NCI-H82 treated with DMSO at 0.1 percent for 48 hours (cell line): ENCODE measurements at regions not wholly inside any gene's neighbourhood (a gene's known extent, or its start where the extent isn't known, plus 50 kb on each side); places are given as distances from the start of the nearest gene placed in this dataset.

Experiments
- DNase-seq: peaks from one replicate; lab custom pipeline; 2025; ENCODE audit not compliant: unreplicated experiment; lab: John Stamatoyannopoulos, UW

DNA sequence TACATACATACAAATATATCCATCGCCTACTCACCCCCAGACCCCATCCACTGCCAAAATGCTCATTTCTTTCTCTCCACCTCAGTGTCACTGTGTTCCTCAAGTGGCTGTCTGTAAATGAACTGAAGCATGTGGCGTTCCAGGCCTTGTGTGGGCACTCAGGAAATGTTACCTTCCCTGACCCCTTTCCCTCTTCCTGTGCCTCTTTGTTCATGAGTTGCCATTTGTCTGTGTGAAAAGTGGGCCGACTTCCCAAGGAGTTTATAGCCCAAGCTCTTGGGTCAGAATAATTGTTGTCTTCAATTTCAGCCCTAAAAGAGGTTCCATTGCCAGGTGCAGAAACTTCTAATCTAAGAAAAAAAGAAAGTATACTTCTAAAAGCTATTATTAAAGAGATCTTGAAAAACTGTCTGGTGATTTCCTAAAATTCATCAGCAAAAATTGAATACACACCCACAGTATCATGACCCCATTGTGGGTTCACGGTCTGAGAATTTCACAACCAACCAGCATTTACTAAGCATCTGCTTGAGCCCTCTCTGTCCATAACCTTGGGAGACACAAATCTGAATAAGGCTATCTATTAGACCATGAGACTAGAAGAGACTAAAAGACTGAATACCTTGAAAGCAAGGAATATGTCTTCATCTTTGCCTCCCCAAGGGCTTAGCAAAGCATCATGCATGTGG lies 201.4 kb upstream of the EEA1 start:
- DNase-seq, result no peak

GRCh38 chr12:93133361-93133760 lies 204.3 kb upstream of the EEA1 start:
- no peak for DNase-seq

DNA sequence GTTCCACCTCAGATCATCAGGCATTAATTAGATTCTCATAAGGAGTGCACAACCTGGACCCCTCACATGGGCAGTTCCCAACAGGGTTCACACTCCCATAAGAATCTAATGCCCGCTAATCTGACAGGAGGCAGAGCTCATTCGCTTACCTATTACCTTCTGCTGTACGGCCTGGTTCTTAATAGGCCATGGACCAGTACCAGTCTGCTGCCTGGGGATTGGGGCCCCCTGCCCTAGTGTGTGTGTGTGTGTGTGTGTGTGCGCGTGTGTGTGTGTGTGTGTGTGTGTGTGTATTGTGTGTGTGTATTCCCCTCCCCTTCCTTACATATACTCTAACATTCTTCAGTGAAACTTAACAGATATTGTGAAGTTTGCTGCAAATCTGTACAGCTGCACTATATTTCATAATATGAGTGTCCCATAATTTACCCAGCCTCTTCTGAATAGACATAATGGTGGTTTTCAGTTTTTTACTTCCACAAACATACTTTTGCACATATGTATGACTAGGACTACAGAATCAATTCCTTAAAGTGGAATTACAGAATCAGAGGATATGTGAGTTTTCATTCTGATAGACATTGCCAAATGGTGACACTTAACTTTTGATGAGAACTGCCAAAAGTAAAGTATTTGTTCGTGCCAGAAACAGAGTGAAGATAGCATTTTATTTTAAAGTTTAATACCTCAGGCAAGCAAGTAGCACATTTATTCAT lies 205.2 kb upstream of the EEA1 start:
- DNase-seq, result no peak

DNA sequence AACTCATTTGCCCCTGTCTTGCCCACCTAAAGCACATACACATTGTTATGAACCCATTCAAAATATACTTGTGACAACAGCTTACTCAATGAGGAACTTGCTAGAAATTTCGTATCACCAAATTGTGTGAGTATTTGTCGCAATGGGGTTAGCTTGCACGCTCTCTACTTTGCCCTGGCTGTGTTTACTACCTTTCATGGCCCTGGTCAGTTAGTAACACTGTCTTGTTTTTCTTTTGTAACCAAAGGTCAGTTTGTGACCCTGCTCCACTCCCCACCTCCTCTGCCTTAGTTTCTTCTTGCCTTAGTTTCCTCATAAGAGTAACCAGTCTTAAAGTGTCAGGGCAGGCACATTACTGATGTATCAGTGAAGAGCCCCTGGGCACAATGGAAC lies 205.8 kb upstream of the EEA1 start:
- no peak for DNase-seq

DNA sequence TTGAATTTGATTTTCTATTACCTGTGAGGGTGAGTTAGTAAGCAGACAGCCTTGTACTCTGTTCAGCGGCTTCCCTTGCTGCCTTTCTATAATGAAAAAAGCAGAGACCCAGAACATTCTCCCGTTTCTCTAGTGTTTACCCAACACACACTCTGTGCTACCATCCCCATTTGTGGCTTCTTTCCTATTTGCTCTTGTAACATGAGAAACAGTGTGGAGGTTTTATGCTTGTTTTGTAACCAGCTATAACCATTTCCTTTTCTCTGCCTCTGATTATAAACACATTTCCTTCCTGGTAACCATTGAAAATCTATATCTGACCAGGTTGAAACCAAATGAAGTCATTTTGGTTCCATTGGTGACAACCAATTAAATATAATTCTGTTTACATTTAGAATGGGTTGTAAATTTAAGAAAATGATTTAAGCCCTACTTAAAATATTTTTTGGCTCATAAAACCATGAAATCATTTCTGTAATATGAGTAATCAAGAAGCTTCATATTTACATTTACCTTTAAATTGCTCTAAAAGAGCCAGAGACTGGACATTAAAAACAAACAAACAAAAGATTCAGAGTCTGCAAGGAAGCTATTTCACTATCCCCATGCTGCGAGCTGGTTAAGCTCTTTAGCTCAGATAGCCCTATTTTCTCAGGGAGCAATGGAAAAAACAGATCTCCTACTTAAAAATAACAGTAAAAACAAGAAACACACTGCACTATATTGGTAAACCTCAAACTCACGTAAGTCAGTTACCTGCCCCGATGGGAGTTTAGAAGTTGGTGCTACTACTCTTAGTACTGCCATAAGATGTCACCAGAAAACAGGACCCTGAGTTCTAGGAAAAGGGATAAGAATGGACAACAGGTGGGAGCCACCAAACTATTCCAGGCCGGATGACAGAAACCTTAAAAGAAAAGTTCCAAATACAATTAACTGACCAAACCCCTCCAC lies 206.5 kb upstream of the EEA1 start:
- DNase-seq, result no peak

DNA sequence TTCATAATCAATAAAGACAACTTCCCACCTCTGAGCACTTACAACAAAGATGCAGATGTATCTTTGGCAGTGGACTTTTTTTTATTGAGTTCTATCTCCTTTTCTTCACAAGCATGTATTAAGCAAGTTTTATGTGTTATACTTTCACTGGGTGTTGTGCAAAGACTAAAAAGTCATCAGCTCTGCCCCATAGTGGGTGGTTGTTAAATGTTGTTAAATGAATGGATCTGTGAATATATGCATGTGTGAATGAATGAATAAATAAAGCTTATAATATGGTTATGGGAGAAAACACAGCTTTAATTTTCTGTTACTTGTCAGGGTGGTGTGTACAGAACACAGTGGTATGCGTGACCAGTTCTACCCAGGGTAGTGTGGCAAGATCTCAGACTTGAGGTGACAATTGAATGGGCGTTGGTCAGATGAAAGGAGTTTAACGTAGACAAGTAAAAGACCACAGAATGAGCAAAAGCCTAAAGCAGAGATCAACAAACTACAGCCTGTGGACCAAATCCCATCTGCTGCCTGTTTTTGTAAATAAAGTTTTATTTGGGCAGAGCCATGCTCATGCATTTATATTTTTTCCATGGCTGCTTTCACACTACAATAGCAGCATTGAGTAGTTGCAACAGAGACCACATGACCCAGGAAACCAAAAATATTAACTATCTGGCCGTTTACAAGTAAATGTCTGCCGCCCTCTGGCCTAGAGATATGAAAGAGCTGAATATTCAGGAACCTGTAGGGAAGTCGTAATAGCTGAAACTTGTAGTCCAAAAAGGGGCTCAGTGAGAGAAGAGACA lies 207.4 kb upstream of the EEA1 start:
- no peak for DNase-seq

DNA sequence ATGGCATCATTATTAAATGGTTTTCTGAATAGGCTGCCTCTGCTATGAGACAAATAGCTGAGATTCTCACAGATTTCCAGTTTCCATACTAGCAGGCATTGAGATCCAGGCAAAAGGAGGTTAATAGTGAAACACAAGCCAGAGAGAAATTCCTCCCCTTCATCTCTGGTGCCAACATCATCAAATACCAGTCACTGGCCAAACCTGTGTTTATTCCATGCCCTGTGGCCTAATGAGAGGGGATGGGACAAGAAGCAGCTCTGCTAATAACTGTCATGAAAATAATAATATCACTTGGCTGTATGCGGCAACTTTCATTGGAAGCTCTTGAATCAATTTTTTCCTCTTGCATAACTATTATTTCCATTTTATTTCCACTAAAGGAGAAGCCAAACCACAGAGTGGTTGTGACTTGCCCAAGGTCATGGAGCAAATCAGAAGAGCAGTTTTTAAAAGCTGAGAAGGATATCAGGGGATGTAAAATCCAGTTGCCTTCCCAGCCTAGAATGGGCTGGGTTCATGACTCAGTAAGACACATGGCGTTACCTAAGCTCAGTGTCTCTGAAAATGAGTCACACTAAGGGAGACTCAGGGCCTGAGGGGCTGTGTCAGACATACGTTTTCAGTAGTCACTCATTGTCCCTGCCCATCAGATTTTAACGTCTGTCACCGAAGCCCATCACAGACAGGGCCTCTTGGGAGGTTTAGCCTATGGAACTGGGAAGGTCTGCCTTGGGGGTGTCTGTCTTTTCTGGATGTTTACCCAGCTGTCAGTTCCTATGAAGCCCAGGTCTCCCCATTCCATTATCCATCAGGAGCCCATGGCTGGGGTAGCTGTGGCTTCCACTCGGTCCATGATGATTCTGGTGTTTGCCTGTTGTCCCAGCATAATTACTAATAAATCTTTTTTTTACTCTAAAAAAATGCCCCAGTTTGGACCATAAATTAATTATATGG lies 208.8 kb upstream of the EEA1 start:
- DNase-seq, result no peak

- DNase-seq, result no peak
These were observed 210.1 kb upstream of the EEA1 start for GRCh38 chr12:93139028-93139665.

- no peak for DNase-seq
These were observed 211.2 kb upstream of the EEA1 start for GRCh38 chr12:93140325-93140724.

GRCh38 chr12:93140801-93141200 lies 211.7 kb upstream of the EEA1 start:
- DNase-seq, result no peak

- no peak for DNase-seq
These were observed 213.8 kb upstream of the EEA1 start for GRCh38 chr12:93142881-93143280.

DNA sequence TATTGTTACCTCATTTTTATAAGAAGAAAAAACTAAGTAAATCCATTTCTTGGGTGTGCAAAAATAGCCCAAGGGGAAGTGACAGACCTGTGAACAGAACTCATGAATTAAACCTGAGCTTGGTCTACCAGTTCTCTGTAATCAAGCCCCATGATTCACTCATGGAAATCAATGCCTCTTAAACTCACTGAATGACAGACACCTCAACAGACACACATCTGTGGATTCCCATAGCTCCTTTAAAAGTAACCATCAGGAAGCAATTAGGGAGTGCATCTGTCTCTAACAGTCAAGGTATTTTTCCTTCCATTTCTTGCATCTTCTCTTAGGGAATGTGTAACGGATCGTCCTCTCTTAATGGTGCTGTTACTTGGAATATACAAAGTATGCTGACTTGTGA lies 215.0 kb upstream of the EEA1 start:
- no peak for DNase-seq

- DNase-seq, result no peak
These were observed 216.0 kb upstream of the EEA1 start for GRCh38 chr12:93145086-93145485.

DNA sequence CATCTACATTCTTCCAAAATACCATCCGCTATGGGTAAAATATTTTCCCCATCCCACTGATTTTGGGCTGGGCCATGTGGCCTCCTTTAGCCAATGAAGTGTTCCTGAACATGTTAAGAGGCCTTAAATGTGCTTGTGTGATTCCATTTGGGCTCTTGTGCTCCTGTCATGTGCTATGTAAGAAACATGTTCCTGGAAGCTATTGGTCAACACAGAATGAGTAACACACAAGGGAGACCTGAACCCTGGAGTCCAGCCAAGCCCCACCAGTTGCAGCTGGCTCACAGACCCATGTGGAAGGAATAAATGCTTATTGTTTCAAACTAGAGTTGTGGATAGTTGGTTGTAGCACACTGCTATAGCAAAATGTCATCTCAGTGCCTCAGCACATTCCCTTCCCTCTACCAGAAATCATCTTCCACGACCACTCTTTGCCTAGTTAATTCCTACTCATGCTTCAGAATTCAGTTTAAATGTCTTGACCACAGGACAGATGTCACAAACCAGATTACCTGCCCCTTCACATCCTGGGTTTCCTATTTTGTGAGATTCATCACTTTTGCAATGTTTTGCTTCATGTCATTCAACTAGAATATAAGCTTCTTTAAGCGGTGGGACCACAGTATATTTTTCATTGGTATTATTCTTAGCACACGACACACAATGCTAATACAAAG lies 217.3 kb upstream of the EEA1 start:
- no peak for DNase-seq

DNA sequence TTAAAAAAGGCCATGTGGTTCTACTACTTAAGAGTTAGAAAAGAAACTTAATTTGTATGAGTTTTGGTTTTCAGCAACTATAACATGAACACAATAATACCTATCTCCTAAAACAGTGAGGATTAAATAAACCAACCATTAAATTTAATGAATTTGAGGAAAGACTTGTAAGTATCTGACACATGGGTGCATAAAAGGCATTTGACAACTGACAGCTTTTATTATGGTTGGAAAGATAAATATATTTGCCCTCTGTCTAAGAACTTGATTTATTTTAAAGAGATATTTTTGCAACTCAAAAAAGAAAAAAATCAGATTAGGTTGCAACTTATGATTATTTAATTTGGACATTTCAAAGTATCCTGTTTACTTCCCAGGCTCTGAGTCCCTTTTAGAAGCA lies 217.9 kb upstream of the EEA1 start:
- no peak for DNase-seq

- DNase-seq, result peak; percentile 51
These were observed 219.3 kb upstream of the EEA1 start for GRCh38 chr12:93148412-93148811.

DNA sequence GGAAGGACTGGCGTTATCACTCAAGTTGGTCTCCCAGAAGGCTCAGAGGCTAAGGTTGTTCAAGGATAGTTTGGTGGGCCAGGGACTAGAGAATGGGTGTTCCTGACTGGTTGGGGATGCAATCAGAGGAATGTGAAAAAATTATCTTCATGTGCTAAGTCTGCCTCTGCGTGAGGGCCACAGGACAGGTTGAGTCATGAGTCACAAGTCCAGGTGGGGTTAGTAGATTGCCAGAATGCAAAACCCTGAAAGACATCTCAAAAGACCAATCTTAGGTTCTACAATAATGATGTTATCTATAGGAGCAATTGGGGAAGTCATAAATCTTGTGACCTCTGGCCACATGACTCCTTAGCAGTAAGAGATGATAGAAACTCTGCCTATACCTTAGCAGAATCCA lies 220.1 kb upstream of the EEA1 start:
- DNase-seq, result no peak

DNA sequence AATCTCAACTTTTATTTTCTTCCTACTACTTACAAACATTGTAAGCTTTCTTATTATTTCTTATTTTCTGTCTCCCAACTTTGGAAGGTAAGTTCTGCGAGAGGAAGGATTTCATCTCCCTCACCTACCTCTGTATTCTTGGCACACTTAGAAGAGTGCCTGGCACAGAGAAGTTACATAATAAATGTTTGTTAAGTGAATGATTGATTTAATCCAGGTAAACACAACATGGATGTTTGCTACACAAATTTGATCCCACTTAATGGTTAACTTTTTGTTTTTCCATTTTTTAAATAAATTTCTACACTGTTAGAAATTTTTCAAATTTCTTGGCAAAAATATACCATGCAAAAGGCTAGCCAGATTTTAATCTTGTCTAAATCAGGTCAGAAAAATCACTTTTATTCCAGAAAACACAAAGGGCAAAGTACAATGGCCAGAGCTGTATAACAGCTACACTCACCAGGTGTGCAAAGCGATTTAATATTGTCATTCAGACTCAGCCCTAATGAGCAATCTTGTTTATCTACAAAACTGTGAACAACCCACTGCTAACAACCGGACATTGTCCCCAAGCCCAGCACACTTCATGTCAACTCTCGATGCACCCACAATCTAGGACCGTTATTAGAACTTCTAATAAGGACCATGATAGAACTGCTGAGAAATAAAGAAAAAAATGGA lies 222.1 kb upstream of the EEA1 start:
- DNase-seq, result no peak
